ENCODE measurements at regions not wholly inside any gene's neighbourhood (a gene's known extent, or its start where the extent isn't known, plus 50 kb on each side); places are given as distances from the start of the nearest gene placed in this dataset.

DNA sequence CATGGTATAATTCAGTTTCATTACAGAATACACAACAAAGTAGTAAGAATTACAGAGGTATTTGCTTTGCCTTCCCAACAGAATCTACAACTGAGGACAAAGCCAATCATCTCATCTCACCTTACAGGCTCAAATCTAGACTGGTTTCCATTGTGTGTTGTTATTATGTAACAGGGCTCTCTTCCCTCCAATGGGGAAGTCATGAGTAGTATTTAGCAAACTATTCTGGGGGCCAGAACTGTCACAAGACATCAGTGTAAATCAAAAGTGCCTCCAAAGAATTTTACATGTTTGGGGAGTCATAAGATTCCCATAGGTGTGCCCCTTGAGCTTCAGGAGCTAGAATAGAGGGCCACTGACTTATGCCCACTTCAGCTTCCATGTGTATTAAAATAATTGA lies 187.0 kb upstream of the EDNRB start:
- Histone ChIP-seq H3K4me1 (no peaks in the 10 kb centered on the region), H3K4me3 (ENCODE audit: low read depth, low read length) (no peak overlapping the region), H3K27me3 (no peaks in the 10 kb centered on the region), H3K9me3 (no peaks in the 10 kb centered on the region), H3K36me3 (no peaks in the 10 kb centered on the region)
- DNase-seq, result no peak
- TF ChIP-seq, protein P1, sequence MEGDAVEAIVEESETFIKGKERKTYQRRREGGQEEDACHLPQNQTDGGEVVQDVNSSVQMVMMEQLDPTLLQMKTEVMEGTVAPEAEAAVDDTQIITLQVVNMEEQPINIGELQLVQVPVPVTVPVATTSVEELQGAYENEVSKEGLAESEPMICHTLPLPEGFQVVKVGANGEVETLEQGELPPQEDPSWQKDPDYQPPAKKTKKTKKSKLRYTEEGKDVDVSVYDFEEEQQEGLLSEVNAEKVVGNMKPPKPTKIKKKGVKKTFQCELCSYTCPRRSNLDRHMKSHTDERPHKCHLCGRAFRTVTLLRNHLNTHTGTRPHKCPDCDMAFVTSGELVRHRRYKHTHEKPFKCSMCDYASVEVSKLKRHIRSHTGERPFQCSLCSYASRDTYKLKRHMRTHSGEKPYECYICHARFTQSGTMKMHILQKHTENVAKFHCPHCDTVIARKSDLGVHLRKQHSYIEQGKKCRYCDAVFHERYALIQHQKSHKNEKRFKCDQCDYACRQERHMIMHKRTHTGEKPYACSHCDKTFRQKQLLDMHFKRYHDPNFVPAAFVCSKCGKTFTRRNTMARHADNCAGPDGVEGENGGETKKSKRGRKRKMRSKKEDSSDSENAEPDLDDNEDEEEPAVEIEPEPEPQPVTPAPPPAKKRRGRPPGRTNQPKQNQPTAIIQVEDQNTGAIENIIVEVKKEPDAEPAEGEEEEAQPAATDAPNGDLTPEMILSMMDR (IDR thresholded peaks at IDR 0.05; ENCODE audit: low read depth, low read length), result no peak

DNA sequence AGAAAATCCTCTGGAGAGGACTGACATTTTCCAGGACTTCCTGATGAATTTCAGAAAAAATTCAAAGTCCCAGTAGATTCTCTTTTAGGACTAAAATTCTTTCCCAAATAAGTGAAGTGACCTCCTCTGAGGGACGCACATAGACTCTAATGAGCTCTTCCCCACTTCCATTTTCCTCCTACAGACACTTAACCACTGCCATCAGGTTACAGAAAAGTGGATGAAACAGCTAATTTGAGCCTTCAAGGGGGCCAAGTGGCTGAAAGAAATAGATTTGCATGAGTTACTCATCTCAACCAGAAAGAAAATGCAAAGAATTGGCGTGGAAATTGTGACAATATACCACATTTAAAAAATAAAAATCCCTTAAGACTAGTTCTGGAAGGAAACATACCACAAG lies 185.3 kb upstream of the EDNRB start:
- TF ChIP-seq, protein P1 (IDR thresholded peaks at IDR 0.05; ENCODE audit: low read depth, low read length), result no peak
- Histone ChIP-seq H3K4me1 (no peaks in the 10 kb centered on the region), H3K9me3 (no peaks in the 10 kb centered on the region), H3K36me3 (no peaks in the 10 kb centered on the region), H3K27me3 (no peaks in the 10 kb centered on the region), H3K4me3 (ENCODE audit: low read depth, low read length) (no peak overlapping the region)
- no peak for DNase-seq

DNA sequence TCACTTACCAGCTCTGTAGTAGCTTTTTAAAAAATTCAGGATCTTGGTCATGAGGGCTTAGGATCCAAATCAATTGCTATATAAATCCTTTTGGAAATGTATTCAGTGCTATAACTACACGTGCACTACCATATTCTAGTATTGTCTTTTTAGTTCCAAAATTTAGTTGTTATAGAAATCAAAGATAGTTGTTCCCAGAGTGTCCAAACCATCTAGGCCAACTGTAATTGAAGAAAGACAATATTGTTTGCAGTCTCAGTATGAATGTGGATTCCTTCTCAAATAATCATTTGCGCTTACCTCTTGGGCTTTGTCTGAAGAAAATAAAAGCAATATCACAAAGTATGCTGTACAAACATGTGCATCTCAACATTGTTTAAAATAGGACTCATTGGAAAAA lies 184.1 kb upstream of the EDNRB start:
- no peaks in the 10 kb centered on the region for H3K9me3 ChIP-seq
- no peak for DNase-seq

DNA sequence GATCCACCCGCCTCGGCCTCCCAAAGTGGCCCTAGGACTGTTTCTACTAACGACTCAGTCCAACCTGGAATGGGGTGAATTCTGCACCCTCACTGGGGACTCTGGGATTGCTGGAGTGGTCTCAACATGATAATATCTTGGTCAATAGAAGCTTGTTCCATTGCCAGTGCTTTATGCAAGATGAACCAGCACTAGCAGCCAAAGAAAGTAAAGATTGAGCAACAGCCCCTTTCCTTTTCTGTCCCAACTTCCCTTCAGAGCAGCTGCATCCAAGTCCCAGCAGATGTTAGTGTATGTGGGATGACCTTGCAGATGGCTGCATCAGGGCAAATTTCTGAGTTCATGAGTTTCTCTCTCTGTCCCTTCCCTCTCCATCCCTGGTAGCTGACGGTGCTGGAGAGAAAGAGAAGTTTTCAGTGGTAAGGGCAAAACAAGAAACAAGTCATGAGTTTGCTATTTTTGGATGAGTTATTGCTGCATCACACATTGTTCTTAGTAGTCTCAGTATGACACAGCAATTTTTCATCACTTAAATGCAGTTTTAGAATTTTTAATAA lies 183.6 kb upstream of the EDNRB start:
- H3K4me1 ChIP-seq, result no peaks in the 10 kb centered on the region
- DNase-seq, result no peak
- H3K27me3 ChIP-seq, result no peaks in the 10 kb centered on the region
- TF ChIP-seq, protein P1 (IDR thresholded peaks at IDR 0.05; ENCODE audit: low read depth, low read length), result no peak
- no peaks in the 10 kb centered on the region for H3K9me3 ChIP-seq
- no peaks in the 10 kb centered on the region for H3K36me3 ChIP-seq
- H3K4me3 ChIP-seq (ENCODE audit: low read depth, low read length), result no peak overlapping the region

More for the DNA sequence above, 184.1 kb upstream of the EDNRB start:
- Histone ChIP-seq H3K36me3 (no peaks in the 10 kb centered on the region), H3K27me3 (no peaks in the 10 kb centered on the region), H3K4me1 (no peaks in the 10 kb centered on the region), H3K4me3 (ENCODE audit: low read depth, low read length) (no peak overlapping the region)
- TF ChIP-seq, protein P1 (IDR thresholded peaks at IDR 0.05; ENCODE audit: low read depth, low read length), result no peak

DNA sequence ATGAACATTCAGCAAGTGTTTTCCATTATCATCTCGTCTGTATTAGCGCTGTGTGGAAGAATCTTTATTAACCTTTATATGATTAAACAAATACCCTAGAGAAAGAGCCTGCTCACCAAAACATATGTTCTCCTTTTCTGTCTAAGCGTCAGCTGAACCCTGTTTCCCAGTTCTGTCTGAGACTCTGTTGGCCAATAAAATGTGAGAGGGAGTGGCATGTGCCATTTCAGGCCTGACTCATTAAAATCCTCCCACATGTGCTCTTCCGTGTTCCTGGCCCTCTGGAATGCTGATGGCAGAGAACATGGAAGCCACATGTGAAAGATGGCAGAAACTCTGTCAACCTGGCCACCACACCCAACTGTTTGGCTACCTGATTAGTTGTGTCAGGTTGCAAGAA lies 181.9 kb upstream of the EDNRB start:
- TF ChIP-seq, protein P1 (IDR thresholded peaks at IDR 0.05; ENCODE audit: low read depth, low read length), result no peak

DNA sequence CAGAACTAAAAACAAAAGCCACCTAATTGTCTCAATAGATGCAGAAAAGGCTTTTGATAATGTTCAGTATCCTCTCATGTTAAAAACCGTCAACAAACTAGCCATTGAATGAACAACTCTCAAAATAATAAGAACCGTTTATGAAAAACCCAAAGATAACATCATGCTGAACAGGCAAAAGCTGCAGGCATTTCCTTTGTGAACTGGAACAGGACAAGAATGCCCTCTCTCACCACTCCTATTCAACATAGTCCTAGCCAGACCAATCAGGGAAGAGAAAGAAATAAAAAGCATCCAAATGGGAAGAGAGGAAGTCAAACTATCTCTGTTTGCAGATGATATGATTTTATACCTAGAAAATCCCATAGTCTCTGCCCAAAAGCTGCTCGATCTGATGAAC lies 179.6 kb upstream of the EDNRB start:
- H3K9me3 ChIP-seq, result no peaks in the 10 kb centered on the region

More for the DNA sequence above, 181.9 kb upstream of the EDNRB start:
- no peaks in the 10 kb centered on the region for H3K4me1 ChIP-seq
- H3K9me3 ChIP-seq, result no peaks in the 10 kb centered on the region
- DNase-seq, result no peak
- H3K27me3 ChIP-seq, result no peaks in the 10 kb centered on the region
- H3K4me3 ChIP-seq (ENCODE audit: low read depth, low read length), result no peak overlapping the region
- H3K36me3 ChIP-seq, result no peaks in the 10 kb centered on the region

More for the DNA sequence above, 179.6 kb upstream of the EDNRB start:
- no peak for DNase-seq
- TF ChIP-seq, protein P1 (IDR thresholded peaks at IDR 0.05; ENCODE audit: low read depth, low read length), result no peak
- H3K27me3 ChIP-seq, result no peaks in the 10 kb centered on the region
- no peaks in the 10 kb centered on the region for H3K4me1 ChIP-seq
- H3K36me3 ChIP-seq, result no peaks in the 10 kb centered on the region
- H3K4me3 ChIP-seq (ENCODE audit: low read depth, low read length), result no peak overlapping the region
